ENCODE measurements at regions not wholly inside any gene's neighbourhood (a gene's known extent, or its start where the extent isn't known, plus 50 kb on each side); places are given as distances from the start of the nearest gene placed in this dataset.

GRCh38 chr7:41476460-41476803 is 226.5 kb downstream of the INHBA start:
- TF ChIP-seq CTCF (IDR thresholded peaks at IDR 0.05): no peak
- no peak for TF ChIP-seq POLR2A (IDR thresholded peaks at IDR 0.05)
